ENCODE measurements at regions not wholly inside any gene's neighbourhood (a gene's known extent, or its start where the extent isn't known, plus 50 kb on each side); places are given as distances from the start of the nearest gene placed in this dataset.

GRCh38 chr14:97215263-97215969, 418.2 kb downstream of the VRK1 start:
- no peak for DNase-seq

GRCh38 chr14:97217111-97217885, 420.1 kb downstream of the VRK1 start:
- DNase-seq = no peak

- no peak for DNase-seq
Observed at GRCh38 chr14:97218274-97218673, 421.1 kb downstream of the VRK1 start.

GRCh38 chr14:97218691-97219430, 421.7 kb downstream of the VRK1 start:
- DNase-seq = no peak

- no peak for DNase-seq
Observed at GRCh38 chr14:97219431-97220017, 422.3 kb downstream of the VRK1 start.

- no peak for DNase-seq
Observed at GRCh38 chr14:97221572-97222285, 424.5 kb downstream of the VRK1 start.

- no peak for DNase-seq
Observed at GRCh38 chr14:97224016-97224415, 426.8 kb downstream of the VRK1 start.

- DNase-seq = no peak
Observed at GRCh38 chr14:97230051-97230450, 432.9 kb downstream of the VRK1 start.

GRCh38 chr14:97233319-97233985, 436.3 kb downstream of the VRK1 start:
- DNase-seq = no peak

- no peak for DNase-seq
Observed at GRCh38 chr14:97246648-97247047, 449.5 kb downstream of the VRK1 start.

- no peak for DNase-seq
Observed at GRCh38 chr14:97248973-97249372, 451.8 kb downstream of the VRK1 start.

- no peak for DNase-seq
Observed at GRCh38 chr14:97250931-97251330, 453.7 kb downstream of the VRK1 start.

- DNase-seq = no peak
Observed at GRCh38 chr14:97251491-97252155, 454.4 kb downstream of the VRK1 start.

- DNase-seq = no peak
Observed at GRCh38 chr14:97253756-97254155, 456.6 kb downstream of the VRK1 start.

GRCh38 chr14:97262336-97262735, 465.2 kb downstream of the VRK1 start:
- no peak for DNase-seq

- DNase-seq = no peak
Observed at GRCh38 chr14:97264516-97265230, 467.5 kb downstream of the VRK1 start.

GRCh38 chr14:97266653-97267052, 469.5 kb downstream of the VRK1 start:
- no peak for DNase-seq

GRCh38 chr14:97267509-97267908, 470.3 kb downstream of the VRK1 start:
- no peak for DNase-seq

GRCh38 chr14:97268097-97268496, 470.9 kb downstream of the VRK1 start:
- no peak for DNase-seq

- no peak for DNase-seq
Observed at GRCh38 chr14:97270308-97270707, 473.1 kb downstream of the VRK1 start.

- no peak for DNase-seq
Observed at GRCh38 chr14:97271451-97271960, 474.3 kb downstream of the VRK1 start.
